Keratinocyte (primary cell): ENCODE measurements at regions not wholly inside any gene's neighbourhood (a gene's known extent, or its start where the extent isn't known, plus 50 kb on each side); places are given as distances from the start of the nearest gene placed in this dataset.

ENCODE experiments used
- DNase-seq: peaks from one replicate; pipeline ENCODE4 v3.0.0-alpha.2; 2011; ENCODE audit warnings: low read depth, missing footprints, low spot score
- FAIRE-seq: peaks from 2 replicates; lab custom pipeline; 2011; peaks lifted over from hg19 to GRCh38; lab: Jason Lieb, UNC
- H2AFZ ChIP-seq: 2 replicates; pipeline ENCODE4 v1.6.0; 2012; ENCODE audit warnings: low read length, control low read depth, inconsistent platforms; ENCODE audit not compliant: control insufficient read depth
- H3K27ac ChIP-seq: 2 replicates; pipeline ENCODE4 v1.5.1; 2011; ENCODE audit warnings: low read length; ENCODE audit not compliant: control insufficient read depth, insufficient read depth
- H3K27me3 ChIP-seq: 3 replicates; pipeline ENCODE4 v1.6.0; 2011; ENCODE audit warnings: low read length; ENCODE audit not compliant: control insufficient read depth, insufficient read depth; ENCODE audit errors: extremely low read depth
- H3K36me3 ChIP-seq, 2 experiments: 2 replicates in 1 of 2; 3 replicates in 1 of 2; pipeline ENCODE4 v1.5.1; 2011; ENCODE audit warnings: low read length in 2 of 2, mild to moderate bottlenecking in 1 of 2; ENCODE audit not compliant: control insufficient read depth in 2 of 2, insufficient read depth in 2 of 2; ENCODE audit errors: extremely low read depth in 1 of 2
- H3K4me1 ChIP-seq: 3 replicates; pipeline ENCODE4 v1.5.1; 2011; ENCODE audit warnings: low read length; ENCODE audit not compliant: control insufficient read depth, insufficient read depth; ENCODE audit errors: extremely low read depth
- H3K4me2 ChIP-seq: 3 replicates; pipeline ENCODE4 v1.6.0; 2011; ENCODE audit warnings: low read depth, low read length; ENCODE audit not compliant: control insufficient read depth, insufficient read depth; ENCODE audit errors: extremely low read depth
- H3K4me3 ChIP-seq, 3 experiments: fragments of 200-600 bp in 1 of 3; sonication (generic) in 1 of 3; 2 replicates in 2 of 3; 3 replicates in 1 of 3; pipeline ENCODE4 v1.5.1; 2011 to 2016; ENCODE audit warnings: low read length in 3 of 3, mild to moderate bottlenecking in 3 of 3, control low read depth in 2 of 3, inconsistent platforms in 1 of 3, low read depth in 1 of 3, mixed read lengths in 1 of 3, mixed run types in 1 of 3, moderate library complexity in 1 of 3; ENCODE audit not compliant: control insufficient read depth in 2 of 3, insufficient read depth in 2 of 3; ENCODE audit errors: extremely low read depth in 1 of 3
- H3K79me2 ChIP-seq: 2 replicates; pipeline ENCODE4 v1.6.0; 2012; ENCODE audit warnings: low read length; ENCODE audit not compliant: control insufficient read depth, insufficient read depth
- H3K9ac ChIP-seq: 3 replicates; pipeline ENCODE4 v1.6.0; 2011; ENCODE audit warnings: low read length; ENCODE audit not compliant: control insufficient read depth, insufficient read depth; ENCODE audit errors: extremely low read depth
- H3K9me1 ChIP-seq: 3 replicates; pipeline ENCODE4 v1.6.0; 2011; ENCODE audit warnings: low read length; ENCODE audit not compliant: control insufficient read depth, insufficient read depth; ENCODE audit errors: extremely low read depth
- H3K9me3 ChIP-seq: 2 replicates; pipeline ENCODE4 v1.5.1; 2012; ENCODE audit warnings: low read depth, low read length; ENCODE audit not compliant: control insufficient read depth
- H4K20me1 ChIP-seq: 3 replicates; pipeline ENCODE4 v1.6.0; 2011; ENCODE audit warnings: low read length; ENCODE audit not compliant: control insufficient read depth, insufficient read depth; ENCODE audit errors: extremely low read depth
- CTCF ChIP-seq, 3 experiments: IDR thresholded peaks in 1 of 3; conservative IDR thresholded peaks in 1 of 3; optimal IDR thresholded peaks in 1 of 3; 2 replicates in 2 of 3; 3 replicates in 1 of 3; pipeline versions ENCODE3 to v1.5.1; 2011; ENCODE audit warnings: low read length in 3 of 3, mild to moderate bottlenecking in 3 of 3, moderate library complexity in 2 of 3, control low read depth in 1 of 3, inconsistent platforms in 1 of 3; ENCODE audit not compliant: insufficient read depth in 2 of 3; ENCODE audit errors: extremely low read depth in 1 of 3
- EZH2 ChIP-seq: IDR thresholded peaks from one replicate; pipeline ENCODE4 v1.6.1; 2012; ENCODE audit warnings: inconsistent platforms, mild to moderate bottlenecking, low read length, moderate library complexity
- dilution Hi-C: fragments of 300-500 bp; cut with MboI; formaldehyde crosslinking; loops from one replicate; pipeline ENCODE4 v1.7.0; 2020; ENCODE audit warnings: low sequenced_read_pairs; ENCODE audit not compliant: extremely low pct_ligation_motif_present

GRCh38 chr16:87243478-87243877, 73.7 kb downstream of the C16orf95 start:
- H3K4me2 ChIP-seq, result no peak overlapping the region
- no peak overlapping the region for H3K9ac ChIP-seq
- H2AFZ ChIP-seq, result no peak overlapping the region
- H3K4me3 ChIP-seq, result no peak overlapping the region
- H3K9me3 ChIP-seq, result no peaks in the 10 kb centered on the region
- dilution Hi-C loops, result no loop called here
- no peak overlapping the region for H3K27ac ChIP-seq
- FAIRE-seq (no peak), DNase-seq (no peak)
- H3K36me3 ChIP-seq, result no peaks in the 10 kb centered on the region
- H3K27me3 ChIP-seq, result no peaks in the 10 kb centered on the region
- no peaks in the 10 kb centered on the region for H3K79me2 ChIP-seq
- TF ChIP-seq CTCF (optimal IDR thresholded peaks at IDR 0.05 in 1 of 3, IDR thresholded peaks at IDR 0.05 in 1 of 3, conservative IDR thresholded peaks at IDR 0.05 in 1 of 3; ENCODE audit: extremely low read depth in 1 of 3, insufficient read depth in 2 of 3, low read length in 3 of 3) (no peak), EZH2 (no peak)
- H4K20me1 ChIP-seq, result no peaks in the 10 kb centered on the region
- peaks cover 21% of the 10 kb centered on the region for H3K4me1 ChIP-seq
- no peaks in the 10 kb centered on the region for H3K9me1 ChIP-seq

GRCh38 chr16:87244636-87245197, 72.5 kb downstream of the C16orf95 start:
- Histone ChIP-seq H3K9me3 (no peaks in the 10 kb centered on the region), H3K9ac (no peak overlapping the region), H3K9me1 (no peaks in the 10 kb centered on the region), H3K4me3 (no peak overlapping the region), H3K27ac (no peak overlapping the region), H2AFZ (no peak overlapping the region), H3K79me2 (no peaks in the 10 kb centered on the region), H3K4me1 (peaks cover 16% of the 10 kb centered on the region), H3K4me2 (no peak overlapping the region), H4K20me1 (no peaks in the 10 kb centered on the region), H3K27me3 (no peaks in the 10 kb centered on the region), H3K36me3 (no peaks in the 10 kb centered on the region)
- dilution Hi-C loops, result no loop called here
- TF ChIP-seq EZH2 (no peak), CTCF (optimal IDR thresholded peaks at IDR 0.05 in 1 of 3, IDR thresholded peaks at IDR 0.05 in 1 of 3, conservative IDR thresholded peaks at IDR 0.05 in 1 of 3; ENCODE audit: extremely low read depth in 1 of 3, insufficient read depth in 2 of 3, low read length in 3 of 3) (no peak)
- no peak for DNase-seq
- FAIRE-seq, result no peak
